ENCODE measurements at regions not wholly inside any gene's neighbourhood (a gene's known extent, or its start where the extent isn't known, plus 50 kb on each side); places are given as distances from the start of the nearest gene placed in this dataset.

DNA sequence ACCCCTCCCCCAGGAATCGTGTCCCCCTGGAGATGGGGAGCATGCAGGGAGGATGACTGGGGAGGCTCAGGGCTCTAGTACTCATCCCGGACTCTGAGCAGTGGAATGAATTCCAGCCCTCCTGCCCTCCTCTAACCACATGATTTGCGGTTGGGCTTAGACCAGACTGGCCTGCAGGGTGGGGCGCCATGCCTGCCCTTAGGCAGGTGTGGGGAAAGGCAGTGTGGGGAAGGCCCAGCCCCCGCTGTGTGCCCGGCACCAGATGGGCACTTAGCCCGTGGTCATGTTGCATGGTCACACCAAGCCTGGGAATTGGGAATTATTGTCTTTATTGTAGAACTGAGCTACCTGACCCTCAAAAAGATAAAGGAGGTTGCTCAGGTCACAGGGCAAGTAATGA lies 283.8 kb downstream of the TLE3 start:
- Histone ChIP-seq H3K79me2 (ENCODE audit: control insufficient read depth, insufficient read depth, low read length) (no peaks in the 10 kb centered on the region), H3K36me3 (ENCODE audit: control insufficient read depth, insufficient read depth, low read length) (no peaks in the 10 kb centered on the region), H3K4me2 (ENCODE audit: extremely low read depth, insufficient read depth, low read length) (no peak overlapping the region), H3K4me1 (ENCODE audit: control insufficient read depth, extremely low read depth, insufficient read depth, low read length) (no peaks in the 10 kb centered on the region), H3K4me3 (replicated peaks in 1 of 4; ENCODE audit: control extremely low read depth in 1 of 4, insufficient read depth in 1 of 4, low read depth in 3 of 4, low read length in 4 of 4) (no peak overlapping the region), H2AFZ (ENCODE audit: low read length) (no peak overlapping the region), H4K20me1 (ENCODE audit: control insufficient read depth, extremely low read depth, insufficient read depth, low read length) (no peaks in the 10 kb centered on the region), H3K27me3 (ENCODE audit: control insufficient read depth, insufficient read depth, low read length) (peaks cover 7% of the 10 kb centered on the region), H3K9ac (ENCODE audit: insufficient read depth, low read length) (no peak overlapping the region), H3K27ac (ENCODE audit: insufficient read depth, low read length) (no peak overlapping the region), H3K9me3 (ENCODE audit: control insufficient read depth, insufficient read depth, low read depth, low read length) (no peaks in the 10 kb centered on the region)
- TF ChIP-seq, protein P1, sequence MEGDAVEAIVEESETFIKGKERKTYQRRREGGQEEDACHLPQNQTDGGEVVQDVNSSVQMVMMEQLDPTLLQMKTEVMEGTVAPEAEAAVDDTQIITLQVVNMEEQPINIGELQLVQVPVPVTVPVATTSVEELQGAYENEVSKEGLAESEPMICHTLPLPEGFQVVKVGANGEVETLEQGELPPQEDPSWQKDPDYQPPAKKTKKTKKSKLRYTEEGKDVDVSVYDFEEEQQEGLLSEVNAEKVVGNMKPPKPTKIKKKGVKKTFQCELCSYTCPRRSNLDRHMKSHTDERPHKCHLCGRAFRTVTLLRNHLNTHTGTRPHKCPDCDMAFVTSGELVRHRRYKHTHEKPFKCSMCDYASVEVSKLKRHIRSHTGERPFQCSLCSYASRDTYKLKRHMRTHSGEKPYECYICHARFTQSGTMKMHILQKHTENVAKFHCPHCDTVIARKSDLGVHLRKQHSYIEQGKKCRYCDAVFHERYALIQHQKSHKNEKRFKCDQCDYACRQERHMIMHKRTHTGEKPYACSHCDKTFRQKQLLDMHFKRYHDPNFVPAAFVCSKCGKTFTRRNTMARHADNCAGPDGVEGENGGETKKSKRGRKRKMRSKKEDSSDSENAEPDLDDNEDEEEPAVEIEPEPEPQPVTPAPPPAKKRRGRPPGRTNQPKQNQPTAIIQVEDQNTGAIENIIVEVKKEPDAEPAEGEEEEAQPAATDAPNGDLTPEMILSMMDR (conservative IDR thresholded peaks at IDR 0.05 in 1 of 2, IDR thresholded peaks at IDR 0.05 in 1 of 2; ENCODE audit: low read depth in 1 of 2, low read length in 2 of 2): no peak
- TF ChIP-seq EZH2 (IDR thresholded peaks at IDR 0.05; ENCODE audit: low read length, missing control alignments): no peak
- no peak for DNase-seq (ENCODE audit: low read depth in 2 of 2)

DNA sequence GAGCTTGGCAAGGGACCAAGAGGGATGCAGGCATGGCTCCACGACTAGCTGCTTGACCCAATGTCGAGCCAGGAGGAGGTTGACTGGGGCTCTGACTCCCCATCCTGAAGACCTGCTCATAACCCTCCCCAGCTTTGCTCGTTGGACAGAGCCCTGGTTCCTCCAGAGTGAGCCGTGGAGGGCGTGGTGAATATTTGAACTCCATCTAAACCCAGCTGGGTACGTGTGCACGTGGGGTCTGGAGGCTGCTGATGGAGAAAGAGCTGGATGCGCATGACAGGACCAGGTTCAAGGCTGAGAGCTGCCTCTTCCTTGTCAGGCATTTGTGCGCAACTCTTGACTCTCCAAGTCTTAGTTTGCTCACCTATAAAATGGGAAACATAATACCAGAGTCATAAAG lies 282.8 kb downstream of the TLE3 start:
- H3K27me3 ChIP-seq (ENCODE audit: control insufficient read depth, insufficient read depth, low read length): peaks cover 7% of the 10 kb centered on the region
- H3K36me3 ChIP-seq (ENCODE audit: control insufficient read depth, insufficient read depth, low read length): no peaks in the 10 kb centered on the region
- no peak overlapping the region for H3K4me3 ChIP-seq (replicated peaks in 1 of 4; ENCODE audit: control extremely low read depth in 1 of 4, insufficient read depth in 1 of 4, low read depth in 3 of 4, low read length in 4 of 4)
- no peak for TF ChIP-seq EZH2 (IDR thresholded peaks at IDR 0.05; ENCODE audit: low read length, missing control alignments)
- TF ChIP-seq, protein P1 (conservative IDR thresholded peaks at IDR 0.05 in 1 of 2, IDR thresholded peaks at IDR 0.05 in 1 of 2; ENCODE audit: low read depth in 1 of 2, low read length in 2 of 2): no peak
- H3K9ac ChIP-seq (ENCODE audit: insufficient read depth, low read length): no peak overlapping the region
- no peaks in the 10 kb centered on the region for H3K79me2 ChIP-seq (ENCODE audit: control insufficient read depth, insufficient read depth, low read length)
- H2AFZ ChIP-seq (ENCODE audit: low read length): no peak overlapping the region
- no peaks in the 10 kb centered on the region for H4K20me1 ChIP-seq (ENCODE audit: control insufficient read depth, extremely low read depth, insufficient read depth, low read length)
- no peaks in the 10 kb centered on the region for H3K9me3 ChIP-seq (ENCODE audit: control insufficient read depth, insufficient read depth, low read depth, low read length)
- H3K4me2 ChIP-seq (ENCODE audit: extremely low read depth, insufficient read depth, low read length): no peak overlapping the region
- no peak overlapping the region for H3K27ac ChIP-seq (ENCODE audit: insufficient read depth, low read length)
- no peaks in the 10 kb centered on the region for H3K4me1 ChIP-seq (ENCODE audit: control insufficient read depth, extremely low read depth, insufficient read depth, low read length)
- no peak for DNase-seq (ENCODE audit: low read depth in 2 of 2)

DNA sequence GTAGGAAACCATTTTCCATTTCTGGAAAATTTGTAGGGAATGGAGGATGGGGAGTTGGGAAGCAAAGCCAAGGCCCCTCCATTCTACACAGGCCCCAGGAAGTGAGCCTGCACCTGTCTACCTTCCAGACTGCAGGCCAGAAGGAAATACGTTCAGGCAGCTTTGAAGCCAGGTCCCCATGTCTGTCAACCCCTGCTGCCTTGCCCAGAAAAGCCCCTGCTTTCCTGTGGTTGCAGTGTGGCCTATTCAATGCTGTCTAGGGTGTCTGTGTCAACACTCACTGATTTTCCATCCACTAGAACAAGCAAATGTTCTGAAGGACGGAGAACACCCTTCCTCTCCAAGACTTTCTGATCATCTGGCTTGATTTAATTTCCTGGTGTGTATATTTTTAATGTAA lies 281.9 kb downstream of the TLE3 start:
- no peaks in the 10 kb centered on the region for H3K79me2 ChIP-seq (ENCODE audit: control insufficient read depth, insufficient read depth, low read length)
- H3K9ac ChIP-seq (ENCODE audit: insufficient read depth, low read length): no peak overlapping the region
- H3K27ac ChIP-seq (ENCODE audit: insufficient read depth, low read length): no peak overlapping the region
- no peak for DNase-seq (ENCODE audit: low read depth in 2 of 2)
- TF ChIP-seq EZH2 (IDR thresholded peaks at IDR 0.05; ENCODE audit: low read length, missing control alignments): no peak
- TF ChIP-seq, protein P1 (conservative IDR thresholded peaks at IDR 0.05 in 1 of 2, IDR thresholded peaks at IDR 0.05 in 1 of 2; ENCODE audit: low read depth in 1 of 2, low read length in 2 of 2): no peak
- H3K4me3 ChIP-seq (replicated peaks in 1 of 4; ENCODE audit: control extremely low read depth in 1 of 4, insufficient read depth in 1 of 4, low read depth in 3 of 4, low read length in 4 of 4): no peak overlapping the region
- no peaks in the 10 kb centered on the region for H4K20me1 ChIP-seq (ENCODE audit: control insufficient read depth, extremely low read depth, insufficient read depth, low read length)
- H3K4me1 ChIP-seq (ENCODE audit: control insufficient read depth, extremely low read depth, insufficient read depth, low read length): no peaks in the 10 kb centered on the region
- peaks cover 7% of the 10 kb centered on the region for H3K27me3 ChIP-seq (ENCODE audit: control insufficient read depth, insufficient read depth, low read length)
- H3K9me3 ChIP-seq (ENCODE audit: control insufficient read depth, insufficient read depth, low read depth, low read length): no peaks in the 10 kb centered on the region
- H3K4me2 ChIP-seq (ENCODE audit: extremely low read depth, insufficient read depth, low read length): no peak overlapping the region
- H2AFZ ChIP-seq (ENCODE audit: low read length): no peak overlapping the region
- no peaks in the 10 kb centered on the region for H3K36me3 ChIP-seq (ENCODE audit: control insufficient read depth, insufficient read depth, low read length)
